ENCODE measurements at regions not wholly inside any gene's neighbourhood (a gene's known extent, or its start where the extent isn't known, plus 50 kb on each side); places are given as distances from the start of the nearest gene placed in this dataset.
A peak's percentile ranks its signal among the peaks of the same experiment; 100 is the strongest.
"Not testable (repeated sequence)": the region's sequence is repeated elsewhere in the genome, so short reads cannot be mapped to it uniquely, and the experiment has no call there.

DNA sequence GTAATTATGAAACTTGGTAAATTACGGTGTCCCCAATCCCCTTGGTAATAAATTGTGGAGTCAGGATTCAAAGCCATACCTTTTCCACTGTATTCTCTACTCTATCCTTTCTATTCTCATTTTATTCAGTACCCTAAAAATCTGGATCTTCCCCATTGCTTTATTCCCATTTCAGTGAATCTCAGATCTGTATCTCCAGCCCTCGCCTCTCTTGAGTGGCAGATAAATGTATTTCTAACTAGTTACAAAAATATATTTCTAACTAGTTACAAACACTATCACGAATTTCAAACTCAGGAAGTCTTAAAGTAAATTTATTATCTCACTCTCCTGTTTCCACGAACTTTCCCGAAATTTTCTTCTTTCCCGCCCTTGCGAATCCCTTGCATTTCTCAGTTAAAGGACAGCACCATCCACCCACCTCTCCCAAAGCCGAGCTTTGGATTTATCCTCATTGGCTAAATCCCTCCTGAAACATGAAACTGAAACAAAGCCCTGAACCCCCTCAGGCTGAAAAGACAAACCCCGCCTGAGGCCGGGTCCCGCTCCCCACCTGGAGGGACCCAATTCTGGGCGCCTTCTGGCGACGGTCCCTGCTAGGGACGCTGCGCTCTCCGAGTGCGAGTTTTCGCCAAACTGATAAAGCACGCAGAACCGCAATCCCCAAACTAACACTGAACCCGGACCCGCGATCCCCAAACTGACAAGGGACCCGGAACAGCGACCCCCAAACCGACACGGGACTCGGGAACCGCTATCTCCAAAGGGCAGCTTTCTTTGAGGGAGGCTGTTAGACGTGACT, 164.3 kb upstream of the PABPC3 start:
- DNase-seq, result no peak

DNA sequence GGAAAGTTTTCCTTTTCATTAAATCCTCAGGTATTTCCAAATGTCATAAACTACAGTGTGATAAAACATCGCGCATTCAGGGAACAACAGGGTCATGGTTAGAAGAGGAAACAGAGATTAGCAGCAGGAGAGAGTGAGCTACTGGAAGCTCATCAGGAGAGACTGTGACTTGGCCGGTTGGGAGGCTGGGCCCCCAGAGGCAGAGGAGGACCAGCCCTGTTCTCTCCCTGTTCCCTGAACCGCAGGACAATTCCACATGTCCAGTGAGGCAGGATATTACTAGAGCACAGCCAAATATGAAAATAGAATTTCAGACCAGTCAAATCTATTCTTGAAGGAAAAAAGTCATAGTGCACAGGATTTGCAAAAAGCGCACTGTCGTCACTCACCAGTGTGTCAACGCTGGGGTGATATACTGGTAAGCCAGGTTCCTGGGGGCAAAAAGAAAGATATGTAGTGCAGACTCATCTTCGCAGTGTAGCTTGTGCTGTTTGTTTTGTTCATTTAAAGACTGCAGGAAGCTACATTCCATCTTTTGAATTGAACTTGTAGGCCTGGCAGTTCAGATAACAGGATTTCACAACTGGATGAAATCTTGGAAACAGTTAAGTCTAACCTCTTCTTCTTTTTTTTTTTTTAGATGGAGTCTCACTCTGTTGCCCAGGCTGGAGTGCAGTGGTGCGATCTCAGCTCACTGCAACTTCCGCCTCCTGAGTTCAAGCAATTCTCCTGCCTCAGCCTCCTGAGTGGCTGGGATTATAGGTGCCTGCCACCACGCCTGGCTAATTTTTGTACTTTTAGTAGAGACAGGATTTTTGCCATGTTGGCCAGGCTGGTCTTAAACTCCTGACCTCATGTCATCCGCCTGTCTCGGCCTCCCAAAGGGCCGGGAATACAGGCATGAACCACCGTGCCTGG, 162.6 kb upstream of the PABPC3 start:
- DNase-seq, result not testable (repeated sequence)

DNA sequence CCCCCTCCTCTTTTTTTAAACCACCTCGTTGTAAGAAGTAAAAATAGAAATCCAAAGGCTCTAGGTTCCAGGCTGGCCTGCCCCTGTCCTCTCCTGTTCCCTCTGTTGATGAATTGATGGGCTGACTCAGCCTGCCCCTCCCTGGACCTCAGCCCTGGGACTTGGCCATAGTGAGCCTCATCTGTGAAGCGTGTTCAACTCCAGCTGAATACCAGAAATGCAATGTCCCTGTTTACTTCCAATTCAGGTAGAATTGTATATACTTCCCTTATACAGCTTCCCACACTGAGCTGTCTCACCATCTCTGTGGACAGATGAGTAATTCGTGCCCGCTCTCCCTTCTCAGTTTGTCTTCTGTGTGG, 161.9 kb upstream of the PABPC3 start:
- DNase-seq, result not testable (repeated sequence)

DNA sequence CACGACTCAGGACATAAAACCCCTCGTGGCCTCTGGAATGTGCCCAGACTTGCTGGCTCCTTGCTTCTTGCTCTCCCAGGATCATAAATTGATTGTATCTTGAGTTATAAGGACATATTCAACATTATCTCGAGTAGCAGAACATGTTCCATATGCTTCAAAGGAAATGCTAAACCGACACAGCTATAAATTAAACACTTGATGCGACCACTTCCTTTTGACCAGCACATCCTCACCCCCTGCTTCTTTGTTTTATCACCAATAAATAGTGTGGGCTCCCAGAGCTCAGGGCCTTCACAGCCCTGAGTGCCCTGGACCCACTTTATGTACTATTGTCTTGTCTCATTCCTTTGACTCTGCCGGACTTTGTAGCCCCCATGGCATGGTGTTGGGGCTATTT, 157.0 kb upstream of the PABPC3 start:
- no peak for DNase-seq

DNA sequence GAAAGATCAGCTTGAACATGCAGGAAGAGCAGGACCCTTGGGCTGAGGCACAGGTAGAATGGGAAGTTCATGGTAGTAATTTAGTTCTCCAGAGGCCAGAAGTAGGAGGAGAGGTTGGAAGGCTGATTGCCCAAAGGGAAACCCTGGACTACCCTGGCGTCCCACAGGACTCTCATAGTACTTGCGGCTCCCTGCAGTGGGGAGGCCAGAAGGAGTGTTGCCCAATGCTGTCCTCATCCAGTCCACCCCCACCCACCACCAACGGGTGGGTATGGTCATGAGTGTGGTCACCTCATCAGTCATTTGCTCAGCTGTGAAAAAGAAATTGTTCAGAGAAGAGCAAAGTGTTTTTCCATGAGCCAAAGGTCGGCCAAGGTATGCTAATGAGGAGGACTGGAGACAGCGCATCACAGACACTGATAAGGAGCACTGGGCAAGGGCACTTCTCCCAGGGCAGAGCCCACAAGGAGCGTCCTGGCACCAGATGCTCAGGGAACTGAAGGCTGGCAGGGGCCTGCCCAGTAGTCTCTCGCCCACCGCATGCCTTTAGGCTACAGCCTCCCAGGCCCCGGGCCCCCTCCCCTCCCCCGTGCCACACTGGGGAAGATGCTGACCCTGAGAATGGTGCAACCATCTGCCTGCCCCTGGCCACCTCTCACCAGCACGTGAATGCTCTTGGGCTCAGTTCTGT, 154.8 kb upstream of the PABPC3 start:
- not testable (repeated sequence) for DNase-seq

DNA sequence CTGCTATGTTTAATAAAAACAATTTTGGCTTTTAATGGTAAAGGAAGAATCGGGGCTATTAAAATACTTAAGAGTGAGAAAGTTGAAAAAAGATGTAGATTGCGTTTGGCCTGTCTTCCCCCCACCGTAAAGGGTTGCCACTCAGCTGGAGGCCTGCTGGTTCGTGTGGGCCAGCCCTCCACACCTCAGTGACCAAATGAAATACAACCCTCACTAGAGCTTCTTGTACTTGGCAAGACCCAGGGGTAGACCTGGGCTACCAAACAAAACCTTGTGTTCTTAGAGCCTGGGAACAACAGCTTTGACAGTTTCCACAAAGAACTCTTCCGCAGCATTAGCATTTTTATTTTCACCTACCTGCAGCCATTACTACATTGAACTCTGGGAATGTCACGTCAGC, 152.8 kb upstream of the PABPC3 start:
- DNase-seq, result peak; percentile 70

DNA sequence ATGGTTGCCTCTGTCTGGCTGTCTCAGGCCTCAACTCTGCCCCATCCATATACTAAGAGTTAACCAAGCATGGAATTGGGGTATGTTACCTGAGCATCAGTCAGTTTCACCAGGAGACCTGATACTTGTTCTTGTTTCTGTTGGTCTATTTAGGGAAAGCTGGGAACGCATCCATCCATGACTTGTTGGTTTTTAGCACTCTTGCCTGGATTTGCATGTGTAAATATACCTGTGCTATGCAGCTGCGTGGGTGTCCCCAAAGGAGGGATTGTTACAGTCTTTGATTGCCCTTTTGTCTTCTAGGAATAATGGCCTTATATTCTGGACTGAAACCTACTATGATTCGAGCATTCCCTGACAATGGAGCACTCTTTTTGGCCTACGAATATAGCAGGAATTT, 151.9 kb upstream of the PABPC3 start:
- peak; percentile 99 for DNase-seq

DNA sequence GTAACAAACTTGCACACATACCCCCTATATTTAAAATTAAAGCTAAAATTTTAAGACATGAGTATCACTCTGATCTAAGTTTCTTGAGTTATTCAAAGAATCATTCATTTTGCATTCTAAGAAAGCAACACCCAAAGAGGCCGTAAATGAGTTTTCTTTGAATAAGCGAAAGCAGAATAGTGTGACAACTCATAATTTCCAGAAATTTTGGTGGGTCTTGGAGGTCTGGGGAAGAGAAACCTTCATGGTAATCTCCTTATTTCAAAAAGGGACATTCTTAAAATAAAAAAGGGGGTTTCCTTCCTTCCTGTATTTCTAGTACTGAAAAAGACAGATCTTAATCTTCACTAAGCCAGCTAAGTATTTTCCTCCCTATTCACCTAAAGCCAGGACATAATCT, 147.0 kb upstream of the PABPC3 start:
- not testable (repeated sequence) for DNase-seq

DNA sequence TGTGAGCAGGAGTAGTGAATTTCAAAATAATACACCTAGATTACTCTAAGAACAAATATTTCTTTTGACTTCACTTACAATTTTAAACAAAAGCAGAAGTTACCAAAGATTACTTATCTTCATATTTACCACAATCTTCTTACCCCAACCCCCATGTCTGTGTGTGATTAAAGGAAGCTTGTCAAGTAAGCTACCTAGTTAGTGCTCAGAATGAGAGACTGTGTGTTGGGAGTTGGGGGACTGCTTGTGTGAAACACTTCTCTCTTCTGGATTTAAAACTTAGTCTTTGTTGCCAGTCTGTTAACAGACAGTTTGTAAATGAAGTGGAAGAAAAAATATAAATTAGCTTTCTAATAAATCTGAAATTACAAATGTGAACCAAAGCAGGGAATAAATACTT, 145.3 kb upstream of the PABPC3 start:
- DNase-seq, result not testable (repeated sequence)

DNA sequence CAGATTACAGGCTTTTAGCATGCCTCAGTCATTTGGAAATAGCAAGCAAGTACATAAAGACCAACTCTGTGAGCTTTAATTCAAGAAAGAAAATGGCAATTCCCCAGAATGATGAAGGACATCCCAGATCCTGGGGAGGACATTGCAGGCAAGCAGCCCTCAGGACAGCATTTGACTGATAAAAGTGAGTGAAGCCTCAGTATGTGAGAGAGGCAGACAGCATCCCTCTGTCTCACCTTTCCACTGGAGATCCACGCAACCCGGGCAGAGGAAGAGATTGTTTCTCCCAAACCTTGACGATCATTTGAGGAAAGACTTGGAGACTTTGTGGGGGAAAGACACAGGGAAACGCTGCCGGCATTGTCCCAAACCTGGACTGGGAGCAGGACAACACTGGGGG, 128.0 kb upstream of the PABPC3 start:
- DNase-seq, result peak; percentile 45

DNA sequence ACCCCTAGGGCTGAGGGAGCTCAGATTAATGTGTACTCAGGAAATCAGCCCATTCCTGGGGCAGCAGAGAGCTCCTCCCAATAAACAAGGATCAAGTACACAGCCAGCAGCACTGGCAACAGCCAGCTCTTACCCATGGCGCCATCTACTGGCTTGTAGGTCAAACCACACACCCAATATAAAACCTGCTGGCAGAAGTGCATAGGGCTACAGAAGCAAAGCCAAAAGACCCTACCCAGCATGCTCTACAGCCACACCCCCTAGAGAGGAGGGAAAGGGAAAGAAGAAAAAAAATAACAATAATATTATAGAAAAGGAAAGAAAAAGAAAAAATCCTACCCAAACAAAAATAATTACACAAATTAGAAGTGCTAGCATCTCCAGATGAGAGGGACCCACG, 127.5 kb upstream of the PABPC3 start:
- not testable (repeated sequence) for DNase-seq

DNA sequence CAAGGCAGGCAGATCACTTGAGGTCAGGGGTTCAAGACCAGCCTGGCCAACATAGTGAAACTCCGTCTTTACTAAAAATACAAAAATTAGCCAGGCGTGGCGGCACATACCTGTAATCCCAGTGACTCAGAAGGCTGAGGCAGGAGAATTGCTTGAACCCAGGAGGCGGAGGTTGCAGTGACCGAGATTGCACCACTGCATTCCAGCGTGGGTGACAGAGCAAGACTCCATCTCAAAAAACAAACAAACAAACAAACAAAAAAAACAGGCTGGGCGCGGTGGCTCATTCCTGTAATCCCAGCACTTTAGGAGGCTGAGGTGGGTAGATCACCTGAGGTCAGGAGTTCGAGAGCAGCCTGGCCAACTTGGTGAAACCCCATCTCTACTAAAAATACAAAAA, 122.8 kb upstream of the PABPC3 start:
- not testable (repeated sequence) for DNase-seq

DNA sequence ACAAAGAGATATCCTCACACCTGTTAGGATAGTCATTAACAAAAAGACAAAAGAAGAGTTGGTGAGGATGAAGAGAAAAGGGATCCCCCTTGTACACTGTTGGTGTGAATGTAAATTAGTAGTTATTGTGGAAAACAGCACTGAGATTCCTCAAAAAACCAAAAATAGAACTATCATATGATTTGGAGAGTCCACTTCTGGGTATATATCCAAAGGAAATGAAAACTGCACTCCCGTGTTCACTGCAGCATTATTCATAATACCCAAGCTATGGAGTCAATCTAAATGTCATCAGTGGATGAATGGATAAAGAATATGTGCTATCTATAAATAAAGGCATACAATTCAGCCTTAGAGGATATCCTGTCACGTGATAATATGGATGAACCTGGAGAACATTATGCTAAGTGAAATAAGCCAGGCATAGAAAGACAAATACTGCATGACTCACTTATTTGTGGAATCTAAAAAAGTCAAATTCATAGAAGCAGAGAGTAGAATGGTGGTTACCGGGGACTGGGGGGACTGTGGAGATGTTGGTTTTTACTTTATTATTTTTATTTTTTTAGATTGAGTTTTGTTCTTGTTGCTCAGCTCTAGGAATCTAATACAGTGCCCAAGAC, 114.6 kb upstream of the PABPC3 start:
- not testable (repeated sequence) for DNase-seq

DNA sequence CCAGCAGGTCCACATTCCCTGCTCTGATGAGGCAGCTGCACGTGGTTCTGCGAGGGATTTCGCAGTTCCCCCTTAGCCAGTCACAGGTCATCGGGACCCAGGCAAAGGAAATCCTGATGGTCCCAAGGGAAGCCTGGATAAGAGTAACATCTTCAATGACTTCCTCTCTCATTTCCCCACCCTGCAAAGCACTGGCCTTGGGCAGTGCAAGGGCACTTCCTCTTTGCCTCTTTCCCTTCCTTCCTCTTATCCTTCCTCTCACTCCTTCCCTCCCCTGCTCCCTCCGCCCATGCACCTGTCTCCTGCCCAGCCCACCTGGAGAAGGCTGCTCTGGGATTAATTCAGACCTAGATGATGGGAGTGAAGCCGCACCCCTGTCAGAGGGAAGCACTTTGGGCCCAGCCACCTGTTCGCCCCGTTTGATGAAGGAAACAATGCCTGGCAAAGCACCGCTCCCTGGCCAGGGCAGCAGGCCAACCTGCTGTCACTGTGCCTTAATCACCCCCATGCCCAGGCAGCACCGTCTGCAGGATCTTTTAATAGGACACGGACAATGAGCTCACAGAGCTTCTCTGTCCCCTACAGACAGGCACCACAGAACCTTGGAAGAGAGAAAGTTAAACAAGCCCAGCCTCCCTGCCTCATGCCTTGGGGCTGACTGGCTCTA, 113.5 kb upstream of the PABPC3 start:
- no peak for DNase-seq

DNA sequence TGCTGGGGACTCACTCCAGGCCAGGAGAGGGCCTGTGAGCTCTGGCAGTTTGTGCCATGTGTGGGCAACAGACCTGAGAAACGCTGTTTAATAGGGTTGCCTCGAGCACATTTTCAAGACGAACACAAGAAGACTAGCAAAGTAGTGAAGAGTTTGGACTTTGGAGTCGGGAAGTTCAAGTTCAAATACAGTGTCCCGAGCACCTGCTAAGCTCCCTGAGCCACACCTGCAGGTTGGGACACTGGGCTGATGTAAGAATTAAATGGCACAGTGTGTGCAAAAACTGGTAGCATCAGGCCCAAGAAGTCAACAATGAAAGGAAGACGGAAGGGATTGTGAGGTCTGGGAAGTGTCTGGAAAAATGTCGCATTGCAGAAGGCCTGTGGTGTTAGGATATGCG, 112.8 kb upstream of the PABPC3 start:
- DNase-seq, result no peak

DNA sequence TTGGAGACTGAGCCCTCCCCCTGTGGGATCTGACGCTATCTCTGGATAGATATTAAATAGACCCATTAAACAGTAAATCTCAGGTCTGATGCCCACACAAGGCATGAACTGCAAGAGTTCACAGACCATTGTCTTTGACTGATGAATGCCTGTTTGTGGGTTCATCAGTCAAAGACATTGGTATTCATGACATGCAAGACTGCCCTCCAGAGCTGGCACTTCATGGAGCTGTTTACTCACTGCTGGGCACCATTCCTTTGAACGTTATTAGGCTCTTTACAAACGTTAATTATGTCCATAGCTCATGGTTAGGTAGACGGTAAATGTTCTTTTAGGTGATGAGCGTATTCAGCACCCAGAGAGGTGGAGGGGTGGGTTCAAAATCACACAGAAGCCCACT, 111.8 kb upstream of the PABPC3 start:
- no peak for DNase-seq

DNA sequence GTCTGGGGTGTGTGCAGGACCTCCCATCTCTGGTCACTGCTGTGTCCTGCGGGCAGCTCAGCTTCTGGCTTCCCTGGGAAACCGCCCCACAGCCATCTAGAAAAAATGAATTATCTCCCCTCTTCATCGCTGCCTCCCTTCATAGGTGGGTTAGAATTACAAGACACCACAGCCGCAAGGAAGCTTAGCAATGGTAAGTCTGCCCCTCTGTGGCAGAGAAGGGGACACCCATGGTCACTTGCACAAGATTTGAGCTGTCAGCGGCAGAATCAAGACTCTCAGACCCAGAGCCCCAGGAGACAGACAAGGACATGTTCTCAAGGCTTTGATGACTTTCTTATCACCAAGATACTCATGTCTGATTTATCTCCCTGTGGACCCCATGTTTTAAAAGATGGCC, 110.8 kb upstream of the PABPC3 start:
- no peak for DNase-seq

DNA sequence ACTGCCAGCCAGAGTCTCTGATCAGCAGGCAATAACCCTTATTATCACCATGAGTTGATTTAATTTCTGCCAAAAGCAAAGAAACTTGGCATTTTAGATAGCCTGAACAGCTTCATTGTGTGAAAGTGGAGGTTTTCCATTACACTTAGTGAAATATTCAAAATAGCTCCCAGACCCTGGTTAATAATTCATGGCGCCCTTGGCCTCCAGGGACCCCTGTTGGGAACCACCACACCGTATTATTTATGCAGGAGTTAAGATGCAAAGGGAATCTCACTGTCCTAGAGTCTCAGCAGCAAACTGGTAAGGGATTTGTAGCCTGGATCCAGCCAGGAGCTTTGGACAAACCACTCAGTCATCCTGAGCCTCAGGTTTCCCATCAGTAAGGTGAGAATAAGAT, 110.0 kb upstream of the PABPC3 start:
- no peak for DNase-seq

DNA sequence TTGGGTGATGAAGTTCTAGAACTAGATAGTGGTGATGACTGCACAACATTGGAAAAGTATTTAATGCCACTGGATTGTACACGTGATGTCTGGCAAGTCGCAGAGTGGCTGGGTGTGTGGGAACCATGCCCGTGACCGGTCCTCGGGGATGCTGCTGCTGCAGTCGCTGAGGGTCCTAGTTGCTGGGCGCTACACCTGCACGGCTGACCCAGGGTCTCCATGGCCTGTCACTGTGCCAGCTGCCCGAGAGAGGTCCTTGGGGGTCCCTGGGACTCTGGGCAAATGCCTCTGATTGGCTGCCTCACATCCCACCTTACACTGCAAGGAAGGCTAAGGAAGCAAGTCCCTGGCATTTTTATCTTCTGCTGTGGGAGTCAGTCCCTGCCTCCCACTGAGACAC, 109.1 kb upstream of the PABPC3 start:
- no peak for DNase-seq

DNA sequence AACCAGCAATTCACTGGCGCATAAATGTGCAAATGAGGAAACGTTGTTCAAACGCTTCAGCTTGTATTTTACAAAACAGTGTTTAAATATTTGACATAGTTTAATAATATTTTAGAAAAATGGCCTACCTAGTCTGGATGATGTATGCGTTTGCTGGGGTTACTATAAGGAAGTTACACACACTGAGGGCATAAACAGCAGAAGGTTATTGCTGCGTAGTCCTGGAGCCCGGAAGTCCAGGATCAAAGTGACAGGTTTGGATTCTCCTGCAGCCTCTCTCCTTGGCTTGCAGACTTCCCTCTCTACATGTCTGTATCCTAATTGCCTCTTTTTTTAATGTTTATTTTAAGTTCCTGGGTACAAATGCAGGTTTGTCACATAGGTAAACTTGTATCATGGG, 106.0 kb upstream of the PABPC3 start:
- not testable (repeated sequence) for DNase-seq

DNA sequence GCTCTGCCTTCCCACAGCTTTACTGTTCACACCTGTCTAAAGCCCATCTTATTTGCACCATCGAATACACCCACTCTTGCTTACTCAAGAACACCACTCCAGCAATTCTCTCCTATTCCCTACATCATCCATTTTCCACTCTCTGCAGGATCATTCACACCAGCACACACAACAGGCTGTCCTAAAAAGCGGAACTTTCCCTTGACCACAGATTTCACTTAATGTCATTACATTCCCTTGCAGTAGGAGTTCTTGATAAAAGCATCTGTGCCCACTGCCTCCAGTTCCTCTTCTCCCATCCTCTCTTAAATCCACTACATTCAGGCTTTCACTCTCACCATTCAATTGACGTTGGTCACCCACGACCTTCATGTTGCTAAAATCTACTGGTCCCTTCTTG, 103.0 kb upstream of the PABPC3 start:
- DNase-seq, result not testable (repeated sequence)

DNA sequence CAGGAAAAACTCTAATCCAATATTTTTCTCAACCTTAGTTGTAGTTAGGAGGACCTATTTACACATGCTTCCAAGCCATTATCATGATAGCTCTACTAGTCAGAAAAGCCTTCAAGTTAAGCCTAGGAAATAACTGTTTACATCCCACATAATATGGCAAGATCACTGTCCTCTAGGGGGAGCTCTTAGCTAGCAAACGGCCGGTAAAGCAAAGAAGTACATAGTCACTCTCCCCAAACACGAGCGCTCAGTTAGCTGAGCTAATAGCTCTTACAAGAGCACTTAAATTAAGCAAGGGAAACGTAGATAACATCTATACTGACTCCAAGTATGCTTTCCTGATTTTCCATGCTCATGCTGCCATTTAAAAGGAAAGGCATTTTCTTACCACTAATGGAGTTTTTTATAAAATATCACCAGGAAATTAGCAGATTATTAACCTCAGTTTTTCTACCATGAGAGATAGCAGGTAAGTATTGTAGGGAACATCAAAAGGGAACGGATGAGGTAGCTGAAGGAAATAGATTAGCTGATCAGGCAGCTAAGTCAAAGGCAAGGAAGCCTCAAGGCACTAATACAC, 100.6 kb upstream of the PABPC3 start:
- peak; percentile 81 for DNase-seq

Data from NCI-H526 treated with DMSO at 0.1 percent for 48 hours (cell line).